ENCODE measurements at regions not wholly inside any gene's neighbourhood (a gene's known extent, or its start where the extent isn't known, plus 50 kb on each side); places are given as distances from the start of the nearest gene placed in this dataset.

DNA sequence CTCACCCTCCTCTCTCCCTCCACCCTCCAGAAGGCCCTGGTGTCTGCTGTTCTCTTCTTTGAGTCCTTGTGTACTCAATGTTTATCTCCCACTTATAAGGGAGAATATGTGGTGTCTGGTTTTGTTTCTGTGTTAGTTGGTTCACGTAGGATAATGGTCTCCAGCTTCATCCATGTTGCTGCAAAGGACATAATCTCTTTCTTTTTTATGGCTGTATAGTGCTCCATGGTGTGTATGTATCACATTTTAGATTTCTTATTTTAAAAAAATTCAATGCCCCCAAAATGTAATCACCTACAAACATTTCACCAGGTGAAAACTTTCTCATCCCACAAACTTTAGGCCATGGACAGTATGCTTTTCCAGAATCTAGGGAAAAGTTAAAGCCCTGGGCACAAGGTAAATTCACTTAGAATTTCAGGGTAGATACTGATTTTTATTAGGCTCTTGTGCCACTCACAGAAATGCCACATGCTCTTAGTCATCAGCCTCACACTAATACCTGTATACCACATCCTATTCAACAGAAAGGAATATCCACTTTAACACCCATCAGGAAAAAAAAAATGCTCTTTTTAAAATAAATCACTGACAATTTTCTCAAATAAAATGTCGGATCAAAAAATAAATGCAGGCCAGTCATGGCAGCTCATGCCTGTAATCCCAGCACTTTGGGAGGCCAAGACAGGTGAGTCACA is 104.8 kb upstream of the ENPP6 start:
- TF ChIP-seq, protein P1, sequence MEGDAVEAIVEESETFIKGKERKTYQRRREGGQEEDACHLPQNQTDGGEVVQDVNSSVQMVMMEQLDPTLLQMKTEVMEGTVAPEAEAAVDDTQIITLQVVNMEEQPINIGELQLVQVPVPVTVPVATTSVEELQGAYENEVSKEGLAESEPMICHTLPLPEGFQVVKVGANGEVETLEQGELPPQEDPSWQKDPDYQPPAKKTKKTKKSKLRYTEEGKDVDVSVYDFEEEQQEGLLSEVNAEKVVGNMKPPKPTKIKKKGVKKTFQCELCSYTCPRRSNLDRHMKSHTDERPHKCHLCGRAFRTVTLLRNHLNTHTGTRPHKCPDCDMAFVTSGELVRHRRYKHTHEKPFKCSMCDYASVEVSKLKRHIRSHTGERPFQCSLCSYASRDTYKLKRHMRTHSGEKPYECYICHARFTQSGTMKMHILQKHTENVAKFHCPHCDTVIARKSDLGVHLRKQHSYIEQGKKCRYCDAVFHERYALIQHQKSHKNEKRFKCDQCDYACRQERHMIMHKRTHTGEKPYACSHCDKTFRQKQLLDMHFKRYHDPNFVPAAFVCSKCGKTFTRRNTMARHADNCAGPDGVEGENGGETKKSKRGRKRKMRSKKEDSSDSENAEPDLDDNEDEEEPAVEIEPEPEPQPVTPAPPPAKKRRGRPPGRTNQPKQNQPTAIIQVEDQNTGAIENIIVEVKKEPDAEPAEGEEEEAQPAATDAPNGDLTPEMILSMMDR (IDR thresholded peaks at IDR 0.05) = no peak
- no peak for TF ChIP-seq ZFX (IDR thresholded peaks at IDR 0.05; ENCODE audit: borderline replicate concordance)

Data from 22Rv1 (cell line).